ENCODE measurements at regions not wholly inside any gene's neighbourhood (a gene's known extent, or its start where the extent isn't known, plus 50 kb on each side); places are given as distances from the start of the nearest gene placed in this dataset.

DNA sequence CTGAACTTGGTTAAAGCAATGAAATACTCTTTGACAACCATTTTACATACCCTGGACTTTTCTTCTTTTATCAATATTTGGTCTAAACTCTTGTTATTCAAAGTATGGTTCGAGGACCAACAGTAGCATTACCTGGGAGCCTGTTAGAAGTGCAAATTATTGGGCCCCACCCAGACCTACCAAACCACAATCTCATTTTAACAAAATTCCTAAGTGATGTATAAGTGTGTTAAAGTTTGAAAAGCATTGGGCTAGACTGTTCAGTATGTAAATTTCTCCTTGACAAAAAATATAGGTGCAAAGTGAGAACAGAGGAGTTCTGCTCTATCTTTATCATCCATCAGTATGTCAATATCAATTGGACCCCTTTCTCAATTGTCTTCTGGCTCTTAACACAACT, 67.1 kb downstream of the PGRMC1 start (continued):
- TF ChIP-seq, protein P1, sequence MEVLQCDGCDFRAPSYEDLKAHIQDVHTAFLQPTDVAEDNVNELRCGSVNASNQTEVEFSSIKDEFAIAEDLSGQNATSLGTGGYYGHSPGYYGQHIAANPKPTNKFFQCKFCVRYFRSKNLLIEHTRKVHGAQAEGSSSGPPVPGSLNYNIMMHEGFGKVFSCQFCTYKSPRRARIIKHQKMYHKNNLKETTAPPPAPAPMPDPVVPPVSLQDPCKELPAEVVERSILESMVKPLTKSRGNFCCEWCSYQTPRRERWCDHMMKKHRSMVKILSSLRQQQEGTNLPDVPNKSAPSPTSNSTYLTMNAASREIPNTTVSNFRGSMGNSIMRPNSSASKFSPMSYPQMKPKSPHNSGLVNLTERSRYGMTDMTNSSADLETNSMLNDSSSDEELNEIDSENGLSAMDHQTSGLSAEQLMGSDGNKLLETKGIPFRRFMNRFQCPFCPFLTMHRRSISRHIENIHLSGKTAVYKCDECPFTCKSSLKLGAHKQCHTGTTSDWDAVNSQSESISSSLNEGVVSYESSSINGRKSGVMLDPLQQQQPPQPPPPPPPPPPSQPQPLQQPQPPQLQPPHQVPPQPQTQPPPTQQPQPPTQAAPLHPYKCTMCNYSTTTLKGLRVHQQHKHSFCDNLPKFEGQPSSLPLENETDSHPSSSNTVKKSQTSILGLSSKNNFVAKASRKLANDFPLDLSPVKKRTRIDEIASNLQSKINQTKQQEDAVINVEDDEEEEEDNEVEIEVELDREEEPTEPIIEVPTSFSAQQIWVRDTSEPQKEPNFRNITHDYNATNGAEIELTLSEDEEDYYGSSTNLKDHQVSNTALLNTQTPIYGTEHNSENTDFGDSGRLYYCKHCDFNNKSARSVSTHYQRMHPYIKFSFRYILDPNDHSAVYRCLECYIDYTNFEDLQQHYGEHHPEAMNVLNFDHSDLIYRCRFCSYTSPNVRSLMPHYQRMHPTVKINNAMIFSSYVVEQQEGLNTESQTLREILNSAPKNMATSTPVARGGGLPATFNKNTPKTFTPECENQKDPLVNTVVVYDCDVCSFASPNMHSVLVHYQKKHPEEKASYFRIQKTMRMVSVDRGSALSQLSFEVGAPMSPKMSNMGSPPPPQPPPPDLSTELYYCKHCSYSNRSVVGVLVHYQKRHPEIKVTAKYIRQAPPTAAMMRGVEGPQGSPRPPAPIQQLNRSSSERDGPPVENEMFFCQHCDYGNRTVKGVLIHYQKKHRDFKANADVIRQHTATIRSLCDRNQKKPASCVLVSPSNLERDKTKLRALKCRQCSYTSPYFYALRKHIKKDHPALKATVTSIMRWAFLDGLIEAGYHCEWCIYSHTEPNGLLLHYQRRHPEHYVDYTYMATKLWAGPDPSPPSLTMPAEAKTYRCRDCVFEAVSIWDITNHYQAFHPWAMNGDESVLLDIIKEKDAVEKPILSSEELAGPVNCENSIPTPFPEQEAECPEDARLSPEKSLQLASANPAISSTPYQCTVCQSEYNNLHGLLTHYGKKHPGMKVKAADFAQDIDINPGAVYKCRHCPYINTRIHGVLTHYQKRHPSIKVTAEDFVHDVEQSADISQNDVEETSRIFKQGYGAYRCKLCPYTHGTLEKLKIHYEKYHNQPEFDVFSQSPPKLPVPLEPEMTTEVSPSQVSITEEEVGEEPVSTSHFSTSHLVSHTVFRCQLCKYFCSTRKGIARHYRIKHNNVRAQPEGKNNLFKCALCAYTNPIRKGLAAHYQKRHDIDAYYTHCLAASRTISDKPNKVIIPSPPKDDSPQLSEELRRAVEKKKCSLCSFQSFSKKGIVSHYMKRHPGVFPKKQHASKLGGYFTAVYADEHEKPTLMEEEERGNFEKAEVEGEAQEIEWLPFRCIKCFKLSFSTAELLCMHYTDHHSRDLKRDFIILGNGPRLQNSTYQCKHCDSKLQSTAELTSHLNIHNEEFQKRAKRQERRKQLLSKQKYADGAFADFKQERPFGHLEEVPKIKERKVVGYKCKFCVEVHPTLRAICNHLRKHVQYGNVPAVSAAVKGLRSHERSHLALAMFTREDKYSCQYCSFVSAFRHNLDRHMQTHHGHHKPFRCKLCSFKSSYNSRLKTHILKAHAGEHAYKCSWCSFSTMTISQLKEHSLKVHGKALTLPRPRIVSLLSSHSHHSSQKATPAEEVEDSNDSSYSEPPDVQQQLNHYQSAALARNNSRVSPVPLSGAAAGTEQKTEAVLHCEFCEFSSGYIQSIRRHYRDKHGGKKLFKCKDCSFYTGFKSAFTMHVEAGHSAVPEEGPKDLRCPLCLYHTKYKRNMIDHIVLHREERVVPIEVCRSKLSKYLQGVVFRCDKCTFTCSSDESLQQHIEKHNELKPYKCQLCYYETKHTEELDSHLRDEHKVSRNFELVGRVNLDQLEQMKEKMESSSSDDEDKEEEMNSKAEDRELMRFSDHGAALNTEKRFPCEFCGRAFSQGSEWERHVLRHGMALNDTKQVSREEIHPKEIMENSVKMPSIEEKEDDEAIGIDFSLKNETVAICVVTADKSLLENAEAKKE (CRISPR knock-in tag; IDR thresholded peaks at IDR 0.05) = no peak
- TF ChIP-seq ZNF114 (CRISPR knock-in tag; IDR thresholded peaks at IDR 0.05) (no peak), NANOG (IDR thresholded peaks at IDR 0.05; ENCODE audit: borderline replicate concordance) (no peak), EZH2phosphoT487 (IDR thresholded peaks at IDR 0.05; ENCODE audit: unreplicated experiment) (no peak)
- TF ChIP-seq, protein P2, sequence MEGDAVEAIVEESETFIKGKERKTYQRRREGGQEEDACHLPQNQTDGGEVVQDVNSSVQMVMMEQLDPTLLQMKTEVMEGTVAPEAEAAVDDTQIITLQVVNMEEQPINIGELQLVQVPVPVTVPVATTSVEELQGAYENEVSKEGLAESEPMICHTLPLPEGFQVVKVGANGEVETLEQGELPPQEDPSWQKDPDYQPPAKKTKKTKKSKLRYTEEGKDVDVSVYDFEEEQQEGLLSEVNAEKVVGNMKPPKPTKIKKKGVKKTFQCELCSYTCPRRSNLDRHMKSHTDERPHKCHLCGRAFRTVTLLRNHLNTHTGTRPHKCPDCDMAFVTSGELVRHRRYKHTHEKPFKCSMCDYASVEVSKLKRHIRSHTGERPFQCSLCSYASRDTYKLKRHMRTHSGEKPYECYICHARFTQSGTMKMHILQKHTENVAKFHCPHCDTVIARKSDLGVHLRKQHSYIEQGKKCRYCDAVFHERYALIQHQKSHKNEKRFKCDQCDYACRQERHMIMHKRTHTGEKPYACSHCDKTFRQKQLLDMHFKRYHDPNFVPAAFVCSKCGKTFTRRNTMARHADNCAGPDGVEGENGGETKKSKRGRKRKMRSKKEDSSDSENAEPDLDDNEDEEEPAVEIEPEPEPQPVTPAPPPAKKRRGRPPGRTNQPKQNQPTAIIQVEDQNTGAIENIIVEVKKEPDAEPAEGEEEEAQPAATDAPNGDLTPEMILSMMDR (conservative IDR thresholded peaks at IDR 0.05; ENCODE audit: low read depth in 2 of 2) = no peak

DNA sequence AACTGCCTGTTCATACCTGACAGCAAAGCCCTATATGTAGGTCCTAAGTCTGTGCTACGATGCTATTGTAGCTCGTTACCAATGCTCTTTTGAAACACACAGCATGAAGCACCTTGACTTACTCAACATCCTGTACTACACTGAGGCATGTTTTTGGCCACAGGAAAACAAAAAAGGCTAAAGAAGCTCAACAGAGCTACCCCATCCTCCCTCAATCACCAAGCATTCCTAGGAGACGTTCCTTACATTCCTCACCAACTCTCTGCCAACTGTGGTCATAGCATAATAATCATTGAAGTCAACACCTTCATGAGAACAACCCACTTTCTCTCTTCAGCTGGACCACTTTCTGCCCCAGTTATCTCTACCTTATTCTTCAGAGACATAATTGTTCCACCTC, 73.7 kb upstream of the SLC25A43 start:
- H3K79me2 ChIP-seq (replicated peaks; ENCODE audit: insufficient read depth) = no peaks in the 10 kb centered on the region
- H3K4me1 ChIP-seq (ENCODE audit: insufficient read depth) = no peaks in the 10 kb centered on the region
- no peak overlapping the region for H3K4me3 ChIP-seq
- H2AFZ ChIP-seq = no peak overlapping the region
- no peaks in the 10 kb centered on the region for H4K20me1 ChIP-seq (replicated peaks; ENCODE audit: insufficient read depth)
- Mint-ChIP-seq H3K4me1 (peaks cover 10% of the 10 kb centered on the region), H3K4me3 (no peak overlapping the region), H3K27me3 (ENCODE audit: insufficient read depth, low read depth, poor library complexity) (no peaks in the 10 kb centered on the region), H3K27ac (no peak overlapping the region), H3K36me3 (ENCODE audit: low read depth) (peaks cover 20% of the 10 kb centered on the region), H3K9me3 (peaks cover 33% of the 10 kb centered on the region)
- H3K27ac ChIP-seq (ENCODE audit: low read depth) = 0 out of 2 replicates have a peak overlapping the region, but pooled peaks have one; percentile 45
- no peaks in the 10 kb centered on the region for H3K36me3 ChIP-seq (ENCODE audit: insufficient read depth)
- no peak overlapping the region for H3K4me2 ChIP-seq
- H3K27me3 ChIP-seq (ENCODE audit: insufficient read depth) = no peaks in the 10 kb centered on the region
- ATAC-seq (no peak), DNase-seq (ENCODE audit: low spot score) (no peak)
- H3K9me2 ChIP-seq (ENCODE audit: insufficient read depth) = 0 out of 2 replicates have a peak, but pooled peaks cover 8% of the 10 kb centered on the region
- H3F3A ChIP-seq (replicated peaks; ENCODE audit: low read depth) = no peaks in the 10 kb centered on the region
- no peak for TF ChIP-seq EZH2 (IDR thresholded peaks at IDR 0.05; ENCODE audit: low read depth, unreplicated experiment)
- TF ChIP-seq, protein P2 (conservative IDR thresholded peaks at IDR 0.05; ENCODE audit: low read depth in 2 of 2) = no peak
- TF ChIP-seq ZNF114 (CRISPR knock-in tag; IDR thresholded peaks at IDR 0.05) = no peak
